H1 (cell line): ENCODE measurements at regions not wholly inside any gene's neighbourhood (a gene's known extent, or its start where the extent isn't known, plus 50 kb on each side); places are given as distances from the start of the nearest gene placed in this dataset.
A peak's percentile ranks its signal among the peaks of the same experiment; 100 is the strongest.

Experiments used
- CTCF ChIA-PET: fragments of 300-600 bp; sonication (Branson Sonifier 250); formaldehyde crosslinking; loops from one replicate; lab custom pipeline; 2021; ENCODE audit not compliant: partially characterized antibody; lab: Charles Lee
- POLR2A ChIA-PET: fragments of 300-600 bp; sonication (Branson Sonifier 250); formaldehyde crosslinking; loops from one replicate; lab custom pipeline; 2021; ENCODE audit warnings: inconsistent platforms; ENCODE audit not compliant: partially characterized antibody; lab: Charles Lee
- DNase-seq, 2 experiments: peaks; one replicate each; pipeline versions ENCODE4 v3.0.0 to v3.0.0-alpha.2; 2010 to 2022; ENCODE audit warnings: low spot score in 2 of 2, low read depth in 1 of 2, mixed read lengths in 1 of 2
- FAIRE-seq: peaks from 2 replicates; lab custom pipeline; 2011; peaks lifted over from hg19 to GRCh38; lab: Jason Lieb, UNC
- H2AFZ ChIP-seq: 2 replicates; pipeline ENCODE4 v1.8.1; 2012; ENCODE audit warnings: low read length, inconsistent platforms
- H2AK5ac ChIP-seq: 2 replicates; pipeline ENCODE4 v1.6.1; 2013; ENCODE audit warnings: low read depth, low read length
- H2BK120ac ChIP-seq: replicated peaks from 2 replicates; pipeline ENCODE3; 2013; ENCODE audit warnings: low read depth, low read length, inconsistent platforms
- H2BK12ac ChIP-seq: 2 replicates; pipeline ENCODE4 v1.6.1; 2013; ENCODE audit warnings: low read depth, low read length
- H2BK15ac ChIP-seq: 2 replicates; pipeline ENCODE4 v1.6.1; 2013; ENCODE audit warnings: low read length
- H2BK20ac ChIP-seq: 2 replicates; pipeline ENCODE4 v1.6.1; 2013; ENCODE audit warnings: low read length
- H2BK5ac ChIP-seq: 2 replicates; pipeline ENCODE4 v1.6.1; 2013; ENCODE audit warnings: low read depth, low read length
- H3K14ac ChIP-seq: 2 replicates; pipeline ENCODE4 v1.6.1; 2013; ENCODE audit warnings: inconsistent platforms; ENCODE audit not compliant: insufficient read length
- H3K18ac ChIP-seq: 2 replicates; pipeline ENCODE4 v1.6.1; 2013; ENCODE audit warnings: low read length; ENCODE audit errors: extremely low read depth
- H3K23ac ChIP-seq: 2 replicates; pipeline ENCODE4 v1.6.1; 2013; ENCODE audit warnings: inconsistent platforms; ENCODE audit not compliant: insufficient read length
- H3K23me2 ChIP-seq: 2 replicates; pipeline ENCODE4 v1.6.1; 2013; ENCODE audit warnings: low read depth, low read length
- H3K27ac ChIP-seq: 2 replicates; pipeline ENCODE4 v1.6.1; 2011; ENCODE audit warnings: low read depth, low read length, inconsistent platforms
- H3K27me3 ChIP-seq, 4 experiments: replicated peaks in 1 of 4; 1 replicate in 1 of 4; 2 replicates in 3 of 4; pipeline versions ENCODE4 v1.6.1 to v1.8.1; 2011 to 2013; ENCODE audit warnings: low read length in 3 of 4, mild to moderate bottlenecking in 3 of 4, inconsistent platforms in 2 of 4, mixed read lengths in 2 of 4, moderate library complexity in 1 of 4; ENCODE audit not compliant: control insufficient read depth in 3 of 4, insufficient read depth in 3 of 4; ENCODE audit errors: extremely low read depth in 1 of 4
- H3K36me3 ChIP-seq, 4 experiments: 2 replicates each; pipeline versions ENCODE4 v1.6.1 to v1.8.1; 2011 to 2013; ENCODE audit warnings: mild to moderate bottlenecking in 4 of 4, low read length in 3 of 4, moderate library complexity in 2 of 4, control low read depth in 1 of 4, inconsistent platforms in 1 of 4; ENCODE audit not compliant: insufficient read depth in 4 of 4, control insufficient read depth in 2 of 4
- H3K4ac ChIP-seq: replicated peaks from 2 replicates; pipeline ENCODE3; 2013; ENCODE audit warnings: low read length, low read depth, mixed read lengths, inconsistent platforms; ENCODE audit not compliant: insufficient read length
- H3K4me1 ChIP-seq, 4 experiments: replicated peaks in 1 of 4; 1 replicate in 1 of 4; 2 replicates in 3 of 4; pipeline versions ENCODE4 v1.6.1 to v1.8.1; 2011 to 2013; ENCODE audit warnings: low read length in 3 of 4, inconsistent platforms in 2 of 4, mixed read lengths in 1 of 4; ENCODE audit not compliant: insufficient read depth in 4 of 4, control insufficient read depth in 3 of 4
- H3K4me2 ChIP-seq, 2 experiments: 2 replicates each; pipeline versions ENCODE4 v1.6.1 to v1.8.1; 2011 to 2013; ENCODE audit warnings: low read depth in 2 of 2, low read length in 2 of 2, control low read depth in 1 of 2, inconsistent platforms in 1 of 2, mild to moderate bottlenecking in 1 of 2; ENCODE audit not compliant: insufficient read depth in 1 of 2
- H3K4me3 ChIP-seq, 4 experiments: fragments of 200-600, 300-600 bp in 1 of 4; sonication (generic), shearing (Covaris generic), sonication (Bioruptor Twin) in 1 of 4; 2 replicates each; pipeline versions ENCODE4 v1.5.1 to v1.8.1; 2011 to 2016; ENCODE audit warnings: low read length in 4 of 4, low read depth in 3 of 4, control low read depth in 2 of 4, inconsistent platforms in 2 of 4, mild to moderate bottlenecking in 2 of 4, mixed read lengths in 1 of 4, moderate library complexity in 1 of 4; ENCODE audit not compliant: insufficient read depth in 2 of 4; ENCODE audit errors: extremely low read depth in 1 of 4
- H3K56ac ChIP-seq: replicated peaks from 2 replicates; pipeline ENCODE3; 2013; ENCODE audit warnings: low read depth, mild to moderate bottlenecking, mixed read lengths, low read length, inconsistent platforms; ENCODE audit not compliant: insufficient read length
- H3K79me1 ChIP-seq: 2 replicates; pipeline ENCODE4 v1.6.1; 2013; ENCODE audit warnings: low read depth, low read length, control low read depth
- H3K79me2 ChIP-seq, 2 experiments: 2 replicates each; pipeline versions ENCODE4 v1.6.1 to v1.8.1; 2012 to 2013; ENCODE audit warnings: low read length in 2 of 2, mild to moderate bottlenecking in 2 of 2, inconsistent platforms in 1 of 2; ENCODE audit not compliant: insufficient read depth in 2 of 2, control insufficient read depth in 1 of 2
- H3K9ac ChIP-seq, 4 experiments: replicated peaks in 1 of 4; 1 replicate in 1 of 4; 2 replicates in 3 of 4; pipeline versions ENCODE4 v1.6.1 to v1.8.1; 2011 to 2013; ENCODE audit warnings: low read depth in 3 of 4, low read length in 3 of 4, control low read depth in 2 of 4, mild to moderate bottlenecking in 2 of 4, moderate library complexity in 2 of 4, inconsistent platforms in 1 of 4; ENCODE audit errors: extremely low read depth in 1 of 4
- H3K9me3 ChIP-seq, 2 experiments: 2 replicates each; pipeline versions ENCODE4 v1.6.1 to v1.8.1; 2012 to 2013; ENCODE audit warnings: mild to moderate bottlenecking in 2 of 2, moderate library complexity in 2 of 2, control low read depth in 1 of 2, inconsistent platforms in 1 of 2, low read depth in 1 of 2, low read length in 1 of 2, mixed read lengths in 1 of 2; ENCODE audit not compliant: insufficient read depth in 2 of 2
- H4K20me1 ChIP-seq, 2 experiments: replicated peaks in 1 of 2; 2 replicates each; pipeline versions ENCODE3 to v1.8.1; 2011 to 2013; ENCODE audit warnings: inconsistent platforms in 2 of 2, low read length in 2 of 2, mild to moderate bottlenecking in 1 of 2; ENCODE audit not compliant: insufficient read depth in 2 of 2, control insufficient read depth in 1 of 2
- H4K5ac ChIP-seq: 2 replicates; pipeline ENCODE4 v1.6.1; 2013; ENCODE audit warnings: low read length, low read depth, mixed read lengths, inconsistent platforms; ENCODE audit not compliant: insufficient read length
- H4K8ac ChIP-seq: 2 replicates; pipeline ENCODE4 v1.8.0; 2013; ENCODE audit warnings: mild to moderate bottlenecking, moderate library complexity, low read length, inconsistent platforms; ENCODE audit not compliant: insufficient read depth; ENCODE audit errors: extremely low read depth
- H4K91ac ChIP-seq: replicated peaks from 2 replicates; pipeline ENCODE3; 2013; ENCODE audit warnings: low read length, mixed read lengths, inconsistent platforms; ENCODE audit not compliant: insufficient read length
- ASH2L ChIP-seq: fragments of 200-600, 300-600 bp; sonication (generic); IDR thresholded peaks from one replicate; pipeline ENCODE4 v1.7.1; 2017; ENCODE audit warnings: low read length
- CEBPB ChIP-seq: IDR thresholded peaks from 2 replicates; pipeline ENCODE4 v1.6.1; 2012; ENCODE audit warnings: low read depth, low read length
- RBBP5 ChIP-seq: IDR thresholded peaks from 2 replicates; pipeline ENCODE4 v1.7.1; 2012; ENCODE audit warnings: low read depth, mild to moderate bottlenecking, inconsistent platforms, low read length, moderate library complexity, borderline replicate concordance
- YY1 ChIP-seq: IDR thresholded peaks from 2 replicates; pipeline ENCODE4 v1.6.1; 2011; ENCODE audit warnings: low read depth, mild to moderate bottlenecking, low read length
- WGBS, 2 experiments: shearing (Covaris generic) in 1 of 2; methylation state at CpG; one replicate each; pipeline versions ENCODE4 v1.1.6 to v1.1.7; 2013 to 2015; ENCODE audit warnings: low lambda C conversion rate in 2 of 2, mixed read lengths in 2 of 2, inconsistent platforms in 1 of 2, low coverage in 1 of 2, missing lambda C conversion rate in 1 of 2; ENCODE audit not compliant: insufficient replicate concordance in 2 of 2, insufficient coverage in 1 of 2, insufficient read length in 1 of 2; ENCODE audit errors: extremely low coverage in 1 of 2, missing lambda C conversion rate in 1 of 2; 5-methylcytosine and 5-hydroxymethylcytosine counted together

DNA sequence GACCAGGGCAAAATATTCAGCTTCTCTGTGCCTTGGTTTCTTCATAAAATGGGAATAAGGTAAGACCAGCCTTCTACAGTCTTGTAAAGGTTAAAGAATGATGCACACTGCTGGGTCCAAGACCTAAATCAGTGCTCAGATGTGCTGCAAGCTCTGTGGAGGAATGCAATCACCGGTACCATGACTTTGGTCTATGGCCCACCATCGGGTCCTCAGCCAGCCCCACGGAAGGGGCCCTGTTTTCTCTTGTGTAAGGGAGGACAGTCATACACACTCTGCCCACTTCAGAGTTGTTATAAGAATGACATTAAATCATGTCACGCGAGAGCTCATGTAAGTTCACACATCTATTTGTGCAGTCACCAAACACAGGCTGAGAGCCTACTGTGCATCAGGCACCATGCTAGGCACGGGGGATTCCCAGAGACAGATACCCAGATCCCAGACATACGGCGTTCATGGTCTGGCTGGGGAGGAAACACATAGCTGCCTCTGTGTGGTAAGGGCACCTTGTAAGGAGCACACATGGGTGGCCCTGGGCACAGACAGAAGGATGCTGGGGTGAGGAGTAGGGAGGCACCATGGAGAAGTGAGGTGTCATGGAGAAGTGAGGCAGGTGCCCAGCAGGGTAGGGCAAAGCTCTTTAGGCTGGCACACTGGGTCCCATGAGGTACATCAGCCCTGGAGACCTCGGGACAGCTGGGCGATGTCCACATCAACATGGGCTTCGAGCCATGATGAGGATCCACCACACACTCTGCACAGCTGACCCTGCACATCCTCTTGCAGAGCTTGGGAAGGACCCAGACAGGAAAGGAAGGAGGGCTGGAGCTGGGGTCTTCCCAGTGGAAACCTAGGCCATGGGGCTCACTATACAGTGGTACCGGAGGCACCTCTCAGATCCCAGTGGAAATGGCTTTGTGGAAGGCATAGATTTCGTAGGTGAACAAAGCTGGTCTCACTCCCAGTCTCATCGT lies 190.4 kb upstream of the DIO3 start:
- Histone ChIP-seq H3K36me3 (no peaks in the 10 kb centered on the region), H3K27ac (no peak overlapping the region), H4K20me1 (no peaks in the 10 kb centered on the region), H3K79me1 (no peaks in the 10 kb centered on the region), H3K9me3 (no peaks in the 10 kb centered on the region), H2BK15ac (no peak overlapping the region), H3K4ac (no peak overlapping the region), H4K5ac (no peak overlapping the region), H3K79me2 (no peaks in the 10 kb centered on the region), H3K4me2 (no peak overlapping the region), H3K27me3 (no peaks in the 10 kb centered on the region; a peak in 3 of 7 replicates), H2AFZ (no peak overlapping the region), H3K4me1 (peaks cover 0 to 10% (median 5%) of the 10 kb centered on the region in 4 experiments; a peak in 4 of 7 replicates), H3K23ac (no peak overlapping the region), H2BK5ac (no peak overlapping the region), H4K91ac (no peak overlapping the region), H3K18ac (no peak overlapping the region), H2BK120ac (no peak overlapping the region), H2BK12ac (no peak overlapping the region), H3K9ac (no peak overlapping the region), H4K8ac (peak overlapping the region; percentile 3; the same call in 1 of the 2 replicates), H3K4me3 (no peak overlapping the region), H3K14ac (no peak overlapping the region), H2AK5ac (no peak overlapping the region), H3K56ac (no peak overlapping the region), H3K23me2 (no peaks in the 10 kb centered on the region; the same call in 1 of the 2 replicates), H2BK20ac (no peak overlapping the region)
- 95% methylated on average over 14 of the region's 14 CpGs; no CpG with 5 or more reads in 1 of the 2 experiments for WGBS, 2 experiments
- no peak for FAIRE-seq
- TF ChIP-seq CEBPB, result no peak
- TF ChIP-seq ASH2L, result no peak
- no peak for TF ChIP-seq RBBP5
- TF ChIP-seq YY1, result no peak
- ChIA-PET POLR2A (no interaction called here), CTCF (interaction anchor here (0.7 to 1.3 kb wide), 3 partner anchors 13 to 189 kb away, joined by 3 to 7 read pairs (median 4); no protein-coding TSS in a partner anchor)
- DNase-seq, result no peak
